GM06990 (cell line): ENCODE measurements at regions not wholly inside any gene's neighbourhood (a gene's known extent, or its start where the extent isn't known, plus 50 kb on each side); places are given as distances from the start of the nearest gene placed in this dataset.

Experiments
- DNase-seq: peaks from one replicate; pipeline ENCODE4 v3.0.0-alpha.2; 2011; ENCODE audit not compliant: insufficient read length; ENCODE audit errors: extremely low read depth
- H3K27me3 ChIP-seq: replicated peaks from 2 replicates; pipeline ENCODE4 v1.6.0; 2011; ENCODE audit warnings: low read length; ENCODE audit not compliant: control insufficient read depth, insufficient read depth
- H3K36me3 ChIP-seq: 2 replicates; pipeline ENCODE4 v1.5.1; 2011; ENCODE audit warnings: low read length; ENCODE audit not compliant: control insufficient read depth, insufficient read depth
- H3K4me3 ChIP-seq: replicated peaks from 2 replicates; pipeline ENCODE4 v1.5.1; 2011; ENCODE audit warnings: low read depth, mild to moderate bottlenecking, control low read depth, low read length
- TF ChIP-seq, protein P1 (sequence below): IDR thresholded peaks from 2 replicates; pipeline ENCODE4 v1.5.1; 2011; ENCODE audit warnings: low read length, control low read depth, mild to moderate bottlenecking, inconsistent platforms; ENCODE audit not compliant: insufficient read depth, poor library complexity, severe bottlenecking

DNA sequence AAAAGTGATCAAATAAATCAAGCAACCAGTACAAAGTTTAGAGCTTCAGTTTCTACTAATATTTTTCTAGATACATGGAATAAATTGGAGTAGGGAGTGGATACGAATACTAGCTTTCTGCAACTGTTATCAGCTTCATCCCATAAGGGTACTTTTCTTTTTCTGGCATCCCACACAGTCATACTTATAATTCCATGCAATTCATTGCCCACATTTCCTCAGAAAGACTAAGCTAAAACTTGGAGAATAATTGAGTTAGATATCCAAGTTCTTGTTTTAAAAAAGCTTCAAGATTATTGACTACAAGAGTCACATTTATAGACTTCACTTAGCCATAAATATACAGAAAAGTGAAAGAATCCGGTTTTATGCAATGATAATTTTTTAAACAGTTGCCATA is 186.9 kb downstream of the OLFM4 start:
- DNase-seq = no peak
- Histone ChIP-seq H3K36me3 (no peaks in the 10 kb centered on the region), H3K4me3 (no peak overlapping the region), H3K27me3 (no peaks in the 10 kb centered on the region)
- TF ChIP-seq, protein P1, sequence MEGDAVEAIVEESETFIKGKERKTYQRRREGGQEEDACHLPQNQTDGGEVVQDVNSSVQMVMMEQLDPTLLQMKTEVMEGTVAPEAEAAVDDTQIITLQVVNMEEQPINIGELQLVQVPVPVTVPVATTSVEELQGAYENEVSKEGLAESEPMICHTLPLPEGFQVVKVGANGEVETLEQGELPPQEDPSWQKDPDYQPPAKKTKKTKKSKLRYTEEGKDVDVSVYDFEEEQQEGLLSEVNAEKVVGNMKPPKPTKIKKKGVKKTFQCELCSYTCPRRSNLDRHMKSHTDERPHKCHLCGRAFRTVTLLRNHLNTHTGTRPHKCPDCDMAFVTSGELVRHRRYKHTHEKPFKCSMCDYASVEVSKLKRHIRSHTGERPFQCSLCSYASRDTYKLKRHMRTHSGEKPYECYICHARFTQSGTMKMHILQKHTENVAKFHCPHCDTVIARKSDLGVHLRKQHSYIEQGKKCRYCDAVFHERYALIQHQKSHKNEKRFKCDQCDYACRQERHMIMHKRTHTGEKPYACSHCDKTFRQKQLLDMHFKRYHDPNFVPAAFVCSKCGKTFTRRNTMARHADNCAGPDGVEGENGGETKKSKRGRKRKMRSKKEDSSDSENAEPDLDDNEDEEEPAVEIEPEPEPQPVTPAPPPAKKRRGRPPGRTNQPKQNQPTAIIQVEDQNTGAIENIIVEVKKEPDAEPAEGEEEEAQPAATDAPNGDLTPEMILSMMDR = no peak

DNA sequence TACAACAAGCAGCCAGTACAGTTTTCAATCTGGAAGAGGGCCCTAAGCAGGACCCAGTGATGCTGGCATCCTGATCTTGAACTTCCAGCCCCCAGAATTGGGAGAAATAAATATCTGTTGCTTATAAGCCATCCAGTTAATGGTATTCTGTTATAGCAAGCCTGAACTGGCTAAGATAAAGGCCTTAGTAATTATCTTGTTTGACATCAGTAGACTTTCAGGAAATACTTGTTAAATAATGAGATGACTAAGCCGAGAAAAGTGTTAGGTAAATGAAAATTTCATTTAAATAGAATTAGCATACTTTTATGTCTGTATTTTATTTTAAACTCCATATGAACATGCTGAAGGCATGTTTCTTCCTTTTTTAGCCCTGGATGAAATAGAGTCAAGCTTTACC is 188.2 kb downstream of the OLFM4 start:
- no peaks in the 10 kb centered on the region for H3K27me3 ChIP-seq
- no peak overlapping the region for H3K4me3 ChIP-seq
- DNase-seq = no peak
- H3K36me3 ChIP-seq = no peaks in the 10 kb centered on the region
- TF ChIP-seq, protein P1 = no peak

DNA sequence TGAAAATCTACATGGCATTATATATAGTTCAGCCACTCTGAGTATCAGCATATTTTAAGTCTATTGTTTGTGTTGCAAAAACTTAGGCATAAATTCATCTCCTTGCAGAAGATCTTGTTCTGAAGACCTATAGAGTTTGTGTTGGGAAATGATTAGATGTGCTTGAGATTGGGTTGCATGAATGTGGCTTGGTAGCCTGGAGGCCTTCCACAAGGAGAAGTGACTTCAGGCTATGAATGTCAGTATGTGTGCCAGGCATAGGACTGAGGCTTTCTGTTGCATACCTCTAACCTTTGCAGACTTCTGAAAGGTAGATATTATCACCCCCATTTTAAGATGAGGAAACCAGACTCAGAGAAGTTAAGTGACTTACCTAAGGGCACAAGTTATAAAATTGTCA is 188.6 kb downstream of the OLFM4 start:
- Histone ChIP-seq H3K27me3 (no peaks in the 10 kb centered on the region), H3K4me3 (no peak overlapping the region), H3K36me3 (no peaks in the 10 kb centered on the region)
- DNase-seq = no peak
- TF ChIP-seq, protein P1 = no peak

DNA sequence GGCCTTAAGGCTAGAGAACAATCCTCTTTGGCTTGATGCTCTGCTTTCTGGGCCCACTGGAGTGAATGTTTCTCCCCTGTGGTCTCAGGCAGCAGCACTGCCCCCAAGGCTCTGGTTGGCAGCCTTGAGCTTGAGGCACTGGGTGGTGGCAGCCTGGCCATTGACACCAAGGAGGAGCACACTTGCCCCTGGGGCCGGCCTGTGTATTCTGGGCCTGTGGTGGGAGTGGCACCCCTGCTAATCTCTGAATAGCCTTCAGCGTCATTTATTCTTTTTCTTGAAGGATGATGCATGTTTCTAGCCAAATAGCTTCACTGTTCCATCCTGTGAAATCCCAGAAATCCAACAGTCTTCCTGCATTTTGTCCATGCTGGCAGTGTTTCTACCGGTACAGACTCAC is 191.4 kb downstream of the OLFM4 start:
- no peaks in the 10 kb centered on the region for H3K36me3 ChIP-seq
- H3K4me3 ChIP-seq = no peak overlapping the region
- TF ChIP-seq, protein P1 = no peak
- no peaks in the 10 kb centered on the region for H3K27me3 ChIP-seq
- no peak for DNase-seq

DNA sequence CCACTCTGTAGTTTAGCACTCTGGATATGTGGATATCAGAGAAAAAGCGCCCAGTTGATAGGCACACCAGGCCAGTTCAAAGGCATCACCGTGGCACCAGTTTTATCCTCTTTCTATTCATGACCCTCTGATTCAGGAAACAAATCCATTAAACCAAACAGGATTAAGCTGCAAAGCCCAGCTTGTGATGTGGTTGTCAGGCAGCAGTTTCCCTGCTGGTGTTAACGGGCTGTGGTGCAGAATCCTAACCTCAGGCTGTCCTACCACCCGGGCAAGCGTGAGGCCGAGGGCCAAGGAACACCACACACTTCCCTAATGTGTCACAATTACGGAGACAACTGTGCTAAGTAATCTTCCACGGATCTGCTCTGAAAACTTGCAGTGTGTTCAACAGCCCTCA is 209.1 kb downstream of the OLFM4 start:
- Histone ChIP-seq H3K4me3 (no peak overlapping the region), H3K36me3 (no peaks in the 10 kb centered on the region), H3K27me3 (no peaks in the 10 kb centered on the region; the same call in 1 of the 2 replicates)
- TF ChIP-seq, protein P1 = no peak
- no peak for DNase-seq

DNA sequence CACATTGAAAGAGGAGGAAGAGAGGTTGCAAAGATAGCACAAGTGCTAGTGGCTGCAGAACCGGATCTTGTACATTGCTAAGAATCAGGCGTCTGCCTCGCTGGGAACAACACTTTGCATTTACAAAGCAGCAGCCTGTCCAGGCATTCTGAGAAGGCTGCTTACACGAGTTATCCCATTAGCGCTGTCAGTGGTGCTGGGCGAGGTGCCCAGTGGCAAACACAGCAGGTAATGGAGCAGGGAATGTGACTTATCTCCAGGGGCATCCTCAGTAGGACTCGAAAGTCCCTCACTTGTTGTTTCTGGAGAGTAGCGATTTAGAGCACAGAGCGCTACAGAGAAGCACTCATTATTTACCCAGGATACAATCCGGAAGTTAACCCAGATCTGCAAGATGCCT is 209.6 kb downstream of the OLFM4 start:
- Histone ChIP-seq H3K36me3 (no peaks in the 10 kb centered on the region), H3K4me3 (no peak overlapping the region), H3K27me3 (no peaks in the 10 kb centered on the region; the same call in 1 of the 2 replicates)
- no peak for DNase-seq
- TF ChIP-seq, protein P1 = no peak
